ENCODE measurements at regions not wholly inside any gene's neighbourhood (a gene's known extent, or its start where the extent isn't known, plus 50 kb on each side); places are given as distances from the start of the nearest gene placed in this dataset.
"Not testable (repeated sequence)": the region's sequence is repeated elsewhere in the genome, so short reads cannot be mapped to it uniquely, and the experiment has no call there.

DNA sequence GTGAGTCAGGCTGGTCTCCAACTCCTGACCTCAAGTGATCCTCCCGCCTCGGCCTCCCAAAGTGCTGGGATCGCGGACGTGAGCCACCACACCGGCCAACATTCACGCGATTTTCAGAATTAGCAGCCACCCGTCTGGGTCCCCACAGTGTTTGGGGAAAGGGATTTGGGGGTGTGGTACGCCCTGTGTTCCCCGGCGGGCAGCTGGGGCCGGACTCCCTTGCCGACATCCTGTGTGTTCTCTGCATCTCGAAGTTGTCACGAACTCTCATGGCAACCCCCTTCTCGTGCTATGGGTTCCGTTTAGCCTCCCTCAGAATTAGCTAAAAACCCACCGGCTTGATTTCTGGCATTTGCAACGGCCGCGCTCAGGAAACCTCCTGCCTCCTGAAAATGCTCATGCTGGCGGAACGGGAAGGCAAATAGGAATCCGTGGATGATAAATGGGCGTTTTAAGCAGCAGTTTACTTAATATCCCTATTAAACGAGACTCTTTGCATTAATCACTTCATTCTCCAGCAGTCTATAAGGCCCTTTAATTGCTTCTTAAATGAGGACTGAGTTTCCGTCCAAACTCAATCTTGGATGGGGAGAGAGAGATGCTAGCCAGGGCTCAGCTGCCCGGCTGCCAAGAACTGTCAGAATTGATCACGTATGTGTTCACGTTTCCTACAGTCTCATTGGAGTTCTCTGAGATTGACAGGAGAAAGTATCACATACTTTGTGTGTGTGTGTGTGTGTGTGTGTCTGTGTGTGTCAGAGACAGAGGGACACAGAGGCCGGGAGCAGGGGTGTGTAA is 78.9 kb upstream of the PPP2R3B start:
- DNase-seq: no peak

GRCh38 chrX:466836-467235 is 80.1 kb upstream of the PPP2R3B start:
- DNase-seq: not testable (repeated sequence)

GRCh38 chrX:467686-468085 is 81.0 kb upstream of the PPP2R3B start:
- DNase-seq: not testable (repeated sequence)

DNA sequence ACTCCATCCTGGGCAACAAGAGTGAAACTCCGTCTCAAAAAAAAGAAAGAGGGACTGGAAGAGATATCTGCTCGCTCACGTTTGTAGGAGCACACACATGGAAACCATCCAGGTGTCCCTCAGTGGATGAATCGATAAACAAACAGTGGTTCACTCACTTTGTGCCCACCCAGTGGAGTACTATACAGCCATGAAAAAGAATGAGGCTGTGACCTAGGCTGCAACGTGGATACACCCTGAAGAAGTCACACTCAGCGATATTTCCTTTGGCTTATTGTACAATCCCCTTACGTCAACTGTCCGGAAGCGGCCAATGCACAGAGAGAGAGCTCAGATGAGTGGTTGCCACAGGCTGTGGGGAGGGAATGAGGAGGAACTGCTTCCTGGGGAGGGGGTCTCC is 82.3 kb upstream of the PPP2R3B start:
- no peak for DNase-seq

- no peak for DNase-seq
These were observed 84.0 kb upstream of the PPP2R3B start for GRCh38 chrX:470686-471085.

DNA sequence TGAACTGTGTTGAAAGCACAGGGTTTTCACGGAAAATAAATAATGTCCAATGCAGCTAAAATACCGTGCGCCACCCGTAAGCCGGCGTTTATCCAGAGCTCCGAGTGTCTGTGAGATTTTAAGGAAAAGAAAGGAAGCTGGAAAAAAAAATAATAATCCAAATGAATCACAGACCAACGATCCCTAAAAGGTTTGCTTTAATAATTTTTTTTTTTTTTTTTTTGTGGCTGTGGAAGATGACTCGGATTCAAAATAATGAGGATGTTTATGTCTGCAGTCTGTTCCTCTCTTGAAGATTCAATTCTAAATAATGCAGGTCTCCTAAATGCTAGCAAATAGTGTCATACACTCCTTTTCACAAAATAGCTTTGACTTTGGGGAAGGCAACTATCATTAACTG is 84.6 kb upstream of the PPP2R3B start:
- DNase-seq: no peak

GRCh38 chrX:472275-472674 is 85.6 kb upstream of the PPP2R3B start:
- not testable (repeated sequence) for DNase-seq

- DNase-seq: no peak
These were observed 89.4 kb upstream of the PPP2R3B start for GRCh38 chrX:475926-476723.

DNA sequence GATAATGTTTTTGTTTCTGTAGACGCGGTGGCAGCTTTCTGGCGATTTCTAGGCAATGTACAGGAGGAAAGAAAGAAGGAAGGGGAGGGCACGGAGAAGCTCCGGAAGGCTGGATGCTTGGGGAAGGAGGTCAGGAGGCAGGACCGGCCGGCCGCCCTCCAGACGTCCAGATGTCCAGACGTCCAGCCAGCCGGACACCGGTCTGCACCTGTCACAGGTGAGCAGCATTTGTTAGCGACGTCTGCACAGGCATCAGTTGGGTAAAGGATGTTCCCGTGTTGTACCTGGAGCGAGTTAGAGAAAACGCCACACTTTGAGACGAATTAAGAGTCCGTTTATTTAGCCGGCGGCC is 90.0 kb upstream of the PPP2R3B start:
- no peak for DNase-seq

- DNase-seq: no peak
These were observed 90.8 kb upstream of the PPP2R3B start for GRCh38 chrX:477441-478012.

GRCh38 chrX:479273-479981 is 92.7 kb upstream of the PPP2R3B start:
- no peak for DNase-seq

DNA sequence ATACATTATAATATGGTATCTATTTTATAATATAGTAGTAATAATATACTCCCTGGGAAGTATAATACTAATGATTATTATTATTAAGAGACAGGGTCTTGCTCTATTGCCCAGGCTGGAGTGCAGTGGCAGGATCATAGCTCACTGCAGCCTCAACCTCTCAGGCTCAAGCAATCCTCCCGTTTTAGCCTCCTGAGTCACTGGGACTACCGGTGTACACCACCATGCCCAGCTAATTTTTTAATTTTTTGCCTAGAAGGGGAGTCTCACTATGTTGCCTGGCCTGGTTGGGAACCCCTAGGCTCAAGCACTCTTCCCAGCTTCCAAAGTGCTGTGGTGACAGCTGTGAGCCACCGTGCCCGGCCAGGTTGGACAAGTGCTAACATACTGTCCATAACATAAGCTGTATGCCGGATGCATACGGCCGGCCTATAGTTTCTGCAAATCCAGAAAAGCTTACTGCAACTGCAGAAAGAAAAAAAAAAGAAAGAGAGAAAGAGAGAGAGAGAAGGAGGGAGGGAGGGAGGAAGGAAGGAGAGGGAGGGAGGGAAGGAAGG is 94.2 kb upstream of the PPP2R3B start:
- no peak for DNase-seq

- DNase-seq: no peak
These were observed 95.5 kb upstream of the PPP2R3B start for GRCh38 chrX:482192-482701.

- DNase-seq: no peak
These were observed 96.0 kb upstream of the PPP2R3B start for GRCh38 chrX:482702-483203.

- no peak for DNase-seq
These were observed 98.7 kb upstream of the PPP2R3B start for GRCh38 chrX:485368-485767.

- no peak for DNase-seq
These were observed 99.6 kb upstream of the PPP2R3B start for GRCh38 chrX:486325-486724.

DNA sequence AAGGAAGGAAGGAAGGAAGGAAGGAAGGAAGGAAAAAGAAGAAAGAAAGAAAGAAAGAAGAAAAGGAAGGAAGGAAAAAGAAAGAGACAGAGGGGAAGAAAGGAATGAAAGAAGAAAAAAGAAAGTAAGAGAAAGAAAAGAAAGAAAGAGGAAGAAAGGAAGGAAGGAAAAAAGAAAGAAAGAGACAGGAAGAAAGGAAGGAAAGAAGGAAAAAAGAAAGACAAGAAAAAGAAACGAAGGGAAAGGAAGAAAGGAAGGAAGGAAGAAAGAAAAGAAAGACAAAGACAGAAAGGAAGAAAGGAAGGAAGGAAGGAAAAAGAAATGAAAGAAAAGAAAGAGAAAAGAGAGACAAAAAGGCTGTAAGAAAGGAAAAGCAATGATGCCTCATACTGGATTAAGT is 101.1 kb upstream of the PPP2R3B start:
- no peak for DNase-seq

DNA sequence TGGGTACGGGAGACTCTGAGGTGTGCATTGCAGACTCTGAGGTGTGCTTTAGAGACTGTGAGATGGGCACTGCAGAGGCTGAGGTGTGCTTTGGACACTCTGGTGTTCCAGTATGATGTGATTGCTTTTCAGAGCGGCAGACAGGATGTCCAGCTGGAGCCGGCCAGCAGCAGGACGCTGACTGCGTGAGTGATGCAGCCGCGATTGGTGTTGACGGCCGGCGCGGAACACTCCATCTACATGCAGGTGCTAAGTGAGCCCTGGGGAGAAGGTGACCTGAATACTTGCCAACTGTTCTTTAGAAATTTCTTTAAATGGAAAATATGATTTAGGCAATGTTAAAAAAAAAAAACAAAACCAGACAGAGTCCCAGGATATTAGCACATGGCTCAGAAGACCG is 103.1 kb upstream of the PPP2R3B start:
- no peak for DNase-seq

GRCh38 chrX:497186-498014 is 110.7 kb upstream of the PPP2R3B start:
- DNase-seq: no peak

DNA sequence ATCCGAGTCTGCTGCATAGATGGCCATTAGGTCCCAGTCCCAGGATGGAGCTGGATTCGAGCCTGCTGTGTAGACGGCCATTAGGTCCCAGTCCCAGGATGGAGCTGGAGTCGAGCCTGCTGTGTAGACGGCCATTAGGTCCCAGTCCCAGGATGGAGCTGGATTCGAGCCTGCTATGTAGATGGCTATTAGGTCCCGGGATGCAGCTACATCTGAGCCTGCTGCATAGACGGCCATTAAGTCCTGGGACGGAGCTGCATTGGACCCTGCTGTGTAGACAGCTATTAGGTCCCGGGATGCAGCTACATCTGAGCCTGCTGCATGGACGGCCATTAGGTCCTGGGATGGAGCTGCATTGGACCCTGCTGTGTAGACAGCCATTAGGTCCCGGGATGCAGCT is 112.2 kb upstream of the PPP2R3B start:
- DNase-seq: not testable (repeated sequence)

DNA sequence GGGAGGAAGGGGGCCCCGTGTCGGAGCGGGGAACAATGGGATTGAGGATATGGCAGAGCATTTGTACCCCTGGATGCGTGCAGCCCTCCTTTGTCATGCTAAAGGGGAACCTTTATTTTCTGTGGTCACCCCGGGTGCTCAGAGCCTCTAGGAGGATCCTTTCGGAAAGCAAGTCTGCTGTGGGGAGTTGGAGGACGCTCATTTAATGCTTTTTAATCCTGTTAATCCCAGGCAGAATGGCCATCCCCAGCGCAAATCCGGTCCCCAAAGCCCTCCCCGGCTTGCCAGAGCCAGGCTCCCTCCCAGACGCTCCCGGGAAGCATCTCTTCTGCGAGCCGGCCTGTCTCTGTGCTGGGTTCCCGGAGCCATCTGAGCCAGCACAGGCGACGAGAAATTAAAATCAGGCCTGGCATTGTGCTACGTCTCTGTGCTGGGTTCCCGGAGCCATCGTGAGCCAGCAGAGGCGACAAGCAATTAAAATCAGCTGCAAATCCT is 113.2 kb upstream of the PPP2R3B start:
- no peak for DNase-seq
